GM08714 (cell line): ENCODE measurements at regions not wholly inside any gene's neighbourhood (a gene's known extent, or its start where the extent isn't known, plus 50 kb on each side); places are given as distances from the start of the nearest gene placed in this dataset.

Experiments used
- H3K4me3 ChIP-seq: fragments of 200-500 bp; sonication (Bioruptor generic); 2 replicates; pipeline ENCODE4 v1.5.1; 2014; ENCODE audit warnings: mild to moderate bottlenecking, low read length, inconsistent platforms
- ZNF274 ChIP-seq: IDR thresholded peaks from 2 replicates; pipeline ENCODE4 v1.6.1; 2012; ENCODE audit warnings: mild to moderate bottlenecking, low read depth, low read length

GRCh38 chr21:27606422-27606821 lies 639.5 kb upstream of the ADAMTS5 start:
- no peak overlapping the region for H3K4me3 ChIP-seq
- TF ChIP-seq ZNF274, result no peak

DNA sequence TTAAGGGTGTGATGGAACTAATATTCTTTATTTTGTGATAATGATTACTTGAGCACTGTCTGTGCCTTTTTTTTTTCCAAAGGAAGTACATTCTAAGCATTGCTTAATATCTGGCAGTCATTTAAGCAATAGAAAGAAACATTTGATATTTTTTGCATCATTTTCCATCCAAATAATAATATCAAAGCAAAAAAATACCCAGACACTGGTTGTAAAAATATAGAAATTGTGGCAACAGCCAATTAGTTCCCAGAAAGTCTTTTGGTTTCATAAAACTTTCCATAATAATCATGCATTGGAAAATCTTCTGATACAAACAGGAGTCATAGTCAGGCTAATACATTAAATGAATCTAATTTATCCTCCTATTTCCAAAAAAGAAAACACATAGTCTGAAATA lies 629.3 kb upstream of the ADAMTS5 start:
- TF ChIP-seq ZNF274, result no peak
- H3K4me3 ChIP-seq, result no peak overlapping the region

GRCh38 chr21:27595716-27596115 lies 628.8 kb upstream of the ADAMTS5 start:
- no peak overlapping the region for H3K4me3 ChIP-seq
- TF ChIP-seq ZNF274, result no peak

- TF ChIP-seq ZNF274, result no peak
- H3K4me3 ChIP-seq, result no peak overlapping the region
Observed at GRCh38 chr21:27590271-27590670, 623.4 kb upstream of the ADAMTS5 start.

- no peak for TF ChIP-seq ZNF274
- H3K4me3 ChIP-seq, result no peak overlapping the region
Observed at GRCh38 chr21:27589781-27590180, 622.9 kb upstream of the ADAMTS5 start.

- H3K4me3 ChIP-seq, result no peak overlapping the region
- TF ChIP-seq ZNF274, result no peak
Observed at GRCh38 chr21:27586986-27587385, 620.1 kb upstream of the ADAMTS5 start.

- TF ChIP-seq ZNF274, result no peak
- H3K4me3 ChIP-seq, result no peak overlapping the region
Observed at GRCh38 chr21:27586326-27586725, 619.4 kb upstream of the ADAMTS5 start.

DNA sequence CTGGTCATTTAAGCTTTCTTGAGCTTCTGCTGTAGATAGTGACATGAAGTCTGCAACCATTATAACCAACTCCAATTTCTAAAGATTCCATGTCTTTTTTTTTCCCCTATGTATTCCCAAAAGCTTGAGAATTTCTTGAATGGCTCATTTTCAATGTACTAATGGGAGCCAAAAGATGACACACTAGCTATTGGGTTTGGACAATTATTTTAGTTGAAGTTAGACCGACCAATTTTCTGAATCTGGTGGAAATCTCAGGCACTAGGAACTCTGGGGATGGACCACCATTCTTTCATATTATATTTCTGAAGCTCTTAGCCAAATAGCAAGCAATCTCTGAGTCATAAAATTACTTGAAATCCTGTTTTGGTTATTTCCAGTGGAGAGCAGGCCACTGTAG lies 617.4 kb upstream of the ADAMTS5 start:
- TF ChIP-seq ZNF274, result no peak

DNA sequence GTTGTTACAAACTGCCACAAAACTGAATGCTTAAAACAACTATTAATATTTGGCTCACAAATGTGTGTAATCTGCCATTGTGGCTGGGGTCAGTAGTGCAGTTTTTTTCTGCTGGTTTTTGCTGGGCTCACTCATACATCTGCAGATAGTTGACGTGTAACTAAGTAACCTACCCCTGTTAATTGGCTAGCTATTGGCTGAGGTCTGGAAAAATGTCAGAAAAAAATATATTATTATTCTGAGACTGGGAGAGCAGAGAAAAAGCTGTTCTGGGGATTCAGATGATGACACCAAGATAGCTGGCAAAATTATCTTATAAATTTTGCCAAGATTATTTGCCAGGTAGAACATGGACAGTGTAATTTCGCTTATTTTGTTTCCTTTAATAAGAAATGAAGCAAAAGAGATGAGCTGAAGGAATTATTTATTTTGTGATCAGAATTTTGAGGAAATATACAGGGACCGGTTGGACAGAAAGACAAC lies 616.1 kb upstream of the ADAMTS5 start:
- H3K4me3 ChIP-seq, result no peak overlapping the region
- no peak for TF ChIP-seq ZNF274

More for the DNA sequence above, 617.4 kb upstream of the ADAMTS5 start:
- no peak overlapping the region for H3K4me3 ChIP-seq

DNA sequence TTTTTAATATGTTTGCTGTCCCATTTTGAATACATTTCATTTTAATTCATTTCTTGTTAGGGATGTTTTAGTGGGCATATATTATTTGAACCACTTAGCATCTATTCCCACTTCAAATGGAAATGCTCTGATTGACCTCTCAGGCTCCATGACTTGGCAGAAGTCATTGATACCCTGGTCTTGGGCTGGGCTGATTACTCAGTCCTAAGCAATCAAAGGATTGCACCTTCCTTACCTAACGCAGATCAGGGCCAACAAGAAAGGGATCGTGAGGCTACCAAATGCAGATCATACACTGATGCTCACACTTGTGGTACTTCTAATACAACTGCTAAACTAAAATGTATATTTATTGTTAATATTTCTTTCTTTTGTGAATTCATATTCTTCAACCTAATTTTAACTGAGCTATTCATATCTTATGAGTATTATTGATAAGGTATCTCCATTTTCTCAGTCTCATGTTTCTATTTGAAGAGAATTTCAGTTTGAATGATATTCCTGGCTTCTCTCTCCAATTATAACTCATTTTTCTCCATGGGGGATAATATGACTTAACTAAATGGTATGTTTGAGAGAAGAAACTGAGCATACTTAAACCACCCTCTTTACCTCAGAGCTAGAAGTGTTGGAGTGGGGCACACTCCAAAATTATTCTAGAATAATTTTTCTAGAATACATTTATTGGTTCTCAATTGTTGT lies 615.5 kb upstream of the ADAMTS5 start:
- H3K4me3 ChIP-seq, result no peak overlapping the region
- no peak for TF ChIP-seq ZNF274

DNA sequence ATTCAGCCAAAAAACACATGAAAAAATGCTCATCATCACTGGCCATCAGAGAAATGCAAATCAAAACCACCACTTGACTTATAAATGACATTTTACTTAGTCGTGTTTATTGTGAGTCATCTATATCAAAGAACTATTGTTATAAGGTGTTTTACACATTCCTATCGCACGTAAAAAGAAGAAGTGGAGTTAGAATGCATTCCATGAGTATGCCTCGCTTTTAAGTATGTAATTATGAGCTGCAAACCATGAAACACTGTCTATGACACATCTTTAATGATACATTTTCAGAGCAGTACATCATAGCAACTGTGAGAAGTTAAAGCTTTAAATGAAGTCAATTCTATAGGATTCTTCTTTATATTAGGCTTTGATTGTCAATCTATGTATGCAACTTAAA lies 614.3 kb upstream of the ADAMTS5 start:
- no peak for TF ChIP-seq ZNF274
- H3K4me3 ChIP-seq, result no peak overlapping the region

GRCh38 chr21:27580276-27580675 lies 613.4 kb upstream of the ADAMTS5 start:
- H3K4me3 ChIP-seq, result no peak overlapping the region
- no peak for TF ChIP-seq ZNF274

DNA sequence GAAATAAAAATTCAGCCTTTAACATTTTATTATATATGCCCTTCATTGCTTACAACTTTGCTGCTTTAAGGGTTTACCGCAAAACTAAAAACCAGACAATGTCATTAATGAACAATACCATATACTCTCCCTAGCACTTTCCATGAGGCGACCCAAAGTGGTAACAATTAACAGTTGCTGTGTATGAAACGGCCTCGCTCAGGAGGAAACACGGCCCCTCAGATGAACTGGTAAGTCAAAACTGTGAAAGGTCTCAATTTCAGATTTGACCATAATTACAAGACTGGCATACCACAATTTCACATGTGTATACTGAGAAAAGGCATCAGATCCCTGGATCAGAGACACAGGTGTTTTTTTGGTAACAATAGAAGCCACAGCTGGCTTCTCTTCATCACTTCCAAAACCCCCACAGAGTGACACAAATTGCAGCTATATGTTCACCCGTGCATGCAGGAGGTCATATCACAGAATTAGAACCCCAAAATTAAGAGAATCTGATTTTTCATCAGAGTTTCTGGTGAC lies 611.9 kb upstream of the ADAMTS5 start:
- TF ChIP-seq ZNF274, result no peak
- H3K4me3 ChIP-seq, result no peak overlapping the region

DNA sequence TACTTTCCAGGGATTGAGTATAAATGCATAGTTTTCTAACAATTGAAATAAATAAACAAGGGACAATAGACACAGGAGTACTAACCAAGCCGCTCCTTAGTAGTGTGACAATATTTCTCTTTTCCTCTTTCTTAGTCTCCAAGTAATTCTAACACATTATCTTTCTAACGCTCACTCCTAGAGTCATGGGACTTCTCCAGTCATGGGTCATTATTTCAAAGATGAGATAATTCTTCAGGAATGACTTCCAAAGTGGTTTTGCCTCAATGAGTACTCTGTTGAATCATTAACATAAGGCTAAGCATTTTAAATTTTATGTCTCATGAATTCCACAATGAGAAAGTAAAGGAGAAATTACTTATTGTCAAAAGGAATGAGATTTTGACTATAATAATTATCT lies 605.8 kb upstream of the ADAMTS5 start:
- no peak overlapping the region for H3K4me3 ChIP-seq
- TF ChIP-seq ZNF274, result no peak

- TF ChIP-seq ZNF274, result no peak
- H3K4me3 ChIP-seq, result no peak overlapping the region
Observed at GRCh38 chr21:27571706-27572105, 604.8 kb upstream of the ADAMTS5 start.
